Psoas muscle (tissue), 7 donors: ENCODE measurements at regions not wholly inside any gene's neighbourhood (a gene's known extent, or its start where the extent isn't known, plus 50 kb on each side); places are given as distances from the start of the nearest gene placed in this dataset.

Source experiments
- ATAC-seq, 4 donors: fragments of 200-7000 bp; cut with Tn5 transposase; one replicate each; pipeline ENCODE4 v1.9.1; 2020; ENCODE audit warnings: moderate library complexity in 3 of 4, mild to moderate bottlenecking in 2 of 4
- DNase-seq, 2 donors: peaks; one replicate each; pipeline ENCODE4 v3.0.0-alpha.2; 2020
- H3K27ac ChIP-seq: fragments of 200-600 bp; one replicate; pipeline ENCODE4 v1.8.0; 2022
- H3K27me3 ChIP-seq, 3 donors: fragments of 200-600 bp in 1 of 3; one replicate each; pipeline versions ENCODE4 v1.6.1 to v1.8.0; 2013 to 2022; ENCODE audit warnings: low read length in 2 of 3, mild to moderate bottlenecking in 2 of 3, moderate library complexity in 1 of 3; ENCODE audit not compliant: insufficient read depth in 3 of 3
- H3K36me3 ChIP-seq, 2 donors: fragments of 200-600 bp in 1 of 2; one replicate each; pipeline versions ENCODE4 v1.6.1 to v1.8.0; 2013 to 2022; ENCODE audit warnings: low read depth in 1 of 2, mild to moderate bottlenecking in 1 of 2, moderate library complexity in 1 of 2; ENCODE audit not compliant: insufficient read depth in 1 of 2
- H3K4me1 ChIP-seq: fragments of 200-600 bp; one replicate; pipeline ENCODE4 v1.8.0; 2022
- H3K4me3 ChIP-seq: fragments of 200-600 bp; one replicate; pipeline ENCODE4 v1.8.0; 2022; ENCODE audit warnings: mild to moderate bottlenecking
- H3K9me3 ChIP-seq: fragments of 200-600 bp; one replicate; pipeline ENCODE4 v1.8.0; 2022
- WGBS, 3 donors: extraction: QIAGEN DNeasy Blood & Tissue Kit; methylation state at CpG; one replicate each; pipeline versions ENCODE4 v1.1.6 to v1.1.7; 2013; 5-methylcytosine and 5-hydroxymethylcytosine counted together
- intact Hi-C, 2 donors: fragments of 100-400 bp; cut with DNase I; formaldehyde crosslinking; loops; one replicate each; pipeline versions ENCODE4 v1.11.0 to v1.14.2; 2022
- TF ChIP-seq, protein P1 (sequence below): fragments of 200-600 bp; IDR thresholded peaks from one replicate; pipeline ENCODE4 v1.8.0; 2022; ENCODE audit warnings: antibody characterized with exemption
- donor health status: healthy with polysubstance abuse.
- donor health status: DM: no; HTN: no; CAD: no; lungs with moderate emphysema.
- donor health status: Bipolar disorder and iron deficiency.
- donor health status: healthy.
- donor health status: DM: yes; HTN: yes; CAD: no.
- donor health status: DM: no; HTN: no; CAD: no.
- donor health status: DM: yes; HTN: yes; CAD: no.

DNA sequence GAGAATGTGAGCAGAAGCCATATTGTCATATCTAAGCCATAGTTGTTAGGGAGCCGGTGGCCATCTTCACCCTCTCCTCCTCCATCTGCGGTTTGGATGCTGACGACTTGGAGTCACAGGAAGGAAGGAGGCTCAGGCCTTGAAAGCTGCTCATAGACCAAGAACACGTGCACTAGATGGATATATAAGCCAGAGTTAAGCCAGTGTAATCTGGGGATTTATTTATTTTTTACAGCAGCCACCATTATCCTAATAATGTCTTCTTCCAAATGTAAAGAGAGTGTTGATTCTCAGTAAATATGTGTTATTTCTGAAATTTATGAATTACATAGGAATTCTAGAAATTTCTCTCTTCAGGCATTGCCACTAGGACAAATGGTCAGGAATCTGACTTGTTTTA, 689.9 kb downstream of the QKI start:
- H3K4me3 ChIP-seq = no peak overlapping the region
- H3K4me1 ChIP-seq = peaks cover 29% of the 10 kb centered on the region
- intact Hi-C loops = loop anchor here (10.0 kb wide), 3 partner anchors 280 to 1380 kb away; partner anchors contain the start of genes PACRG (in 1 of the 2) and PRKN (in 1 of the 2)
- ATAC-seq (no peak), DNase-seq (no peak)
- TF ChIP-seq, protein P1, sequence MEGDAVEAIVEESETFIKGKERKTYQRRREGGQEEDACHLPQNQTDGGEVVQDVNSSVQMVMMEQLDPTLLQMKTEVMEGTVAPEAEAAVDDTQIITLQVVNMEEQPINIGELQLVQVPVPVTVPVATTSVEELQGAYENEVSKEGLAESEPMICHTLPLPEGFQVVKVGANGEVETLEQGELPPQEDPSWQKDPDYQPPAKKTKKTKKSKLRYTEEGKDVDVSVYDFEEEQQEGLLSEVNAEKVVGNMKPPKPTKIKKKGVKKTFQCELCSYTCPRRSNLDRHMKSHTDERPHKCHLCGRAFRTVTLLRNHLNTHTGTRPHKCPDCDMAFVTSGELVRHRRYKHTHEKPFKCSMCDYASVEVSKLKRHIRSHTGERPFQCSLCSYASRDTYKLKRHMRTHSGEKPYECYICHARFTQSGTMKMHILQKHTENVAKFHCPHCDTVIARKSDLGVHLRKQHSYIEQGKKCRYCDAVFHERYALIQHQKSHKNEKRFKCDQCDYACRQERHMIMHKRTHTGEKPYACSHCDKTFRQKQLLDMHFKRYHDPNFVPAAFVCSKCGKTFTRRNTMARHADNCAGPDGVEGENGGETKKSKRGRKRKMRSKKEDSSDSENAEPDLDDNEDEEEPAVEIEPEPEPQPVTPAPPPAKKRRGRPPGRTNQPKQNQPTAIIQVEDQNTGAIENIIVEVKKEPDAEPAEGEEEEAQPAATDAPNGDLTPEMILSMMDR = no peak
- H3K9me3 ChIP-seq = no peaks in the 10 kb centered on the region
- peak overlapping the region; percentile 3 for H3K27ac ChIP-seq
- H3K27me3 ChIP-seq = no peaks in the 10 kb centered on the region
- no peaks in the 10 kb centered on the region for H3K36me3 ChIP-seq
- whole genome bisulfite sequencing, 3 donors = 95 to 100% (median 95%) methylated on average over 4 of the region's 4 CpGs

DNA sequence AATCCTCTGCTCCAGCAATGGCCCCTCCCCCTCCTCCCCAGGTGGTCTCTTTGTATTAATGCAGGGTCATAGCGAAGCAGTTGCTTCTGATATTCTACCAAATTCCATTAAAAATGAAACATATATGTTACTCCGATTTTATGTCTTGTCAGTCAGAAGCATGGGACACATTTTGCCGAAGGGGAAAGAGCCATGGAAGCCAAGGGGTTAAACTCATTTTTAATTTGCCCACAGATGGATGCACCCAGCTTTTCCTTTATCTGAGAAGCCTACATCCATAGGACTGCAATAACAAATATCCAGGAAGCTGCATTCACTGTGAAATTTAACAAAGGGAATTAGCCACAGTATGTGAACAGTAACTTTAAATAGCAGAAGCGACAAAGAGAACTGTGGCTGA, 688.2 kb downstream of the QKI start:
- intact Hi-C loops = loop anchor here (10.0 kb wide), 3 partner anchors 278 to 1378 kb away; partner anchors contain the start of genes PACRG (in 1 of the 2) and PRKN (in 1 of the 2)
- ATAC-seq = no peak
- peaks cover 36% of the 10 kb centered on the region for H3K4me1 ChIP-seq
- no peak overlapping the region for H3K27ac ChIP-seq
- no peak overlapping the region for H3K4me3 ChIP-seq
- no peaks in the 10 kb centered on the region for H3K36me3 ChIP-seq
- 67 to 77% (median 67%) methylated on average over 4 of the region's 4 CpGs for WGBS, 3 donors
- H3K27me3 ChIP-seq = no peaks in the 10 kb centered on the region
- TF ChIP-seq, protein P1 = no peak
- no peaks in the 10 kb centered on the region for H3K9me3 ChIP-seq
- no peak for DNase-seq

DNA sequence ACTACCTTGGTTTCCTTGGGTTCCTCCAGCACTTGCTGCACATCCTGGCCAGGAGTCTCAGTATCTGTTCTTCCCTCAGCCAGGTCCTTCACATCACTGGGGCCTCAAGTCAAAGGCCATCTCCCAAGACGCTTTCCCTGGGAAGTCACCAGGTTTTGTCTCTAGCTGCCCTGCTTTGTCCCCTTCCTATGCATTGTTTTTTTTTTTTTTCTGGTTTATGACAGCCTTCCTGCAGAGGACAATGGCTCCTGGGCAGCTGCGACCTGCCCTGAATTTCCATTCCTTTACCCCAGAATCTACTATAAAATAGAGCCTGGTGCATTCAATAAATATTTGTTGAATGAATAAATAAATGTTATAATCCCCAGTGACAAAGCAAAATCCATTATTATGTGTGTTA, 687.3 kb downstream of the QKI start:
- H3K27me3 ChIP-seq = no peaks in the 10 kb centered on the region
- WGBS, 3 donors = 83 to 85% (median 84%) methylated on average over 2 of the region's 2 CpGs
- no peaks in the 10 kb centered on the region for H3K9me3 ChIP-seq
- TF ChIP-seq, protein P1 = no peak
- DNase-seq = no peak
- no peak overlapping the region for H3K27ac ChIP-seq
- no peak overlapping the region for H3K4me3 ChIP-seq
- no peak for ATAC-seq
- H3K36me3 ChIP-seq = no peaks in the 10 kb centered on the region
- H3K4me1 ChIP-seq = peaks cover 30% of the 10 kb centered on the region
- intact Hi-C loops = loop anchor here (10.0 kb wide), 3 partner anchors 277 to 1377 kb away; partner anchors contain the start of genes PACRG (in 1 of the 2) and PRKN (in 1 of the 2)

DNA sequence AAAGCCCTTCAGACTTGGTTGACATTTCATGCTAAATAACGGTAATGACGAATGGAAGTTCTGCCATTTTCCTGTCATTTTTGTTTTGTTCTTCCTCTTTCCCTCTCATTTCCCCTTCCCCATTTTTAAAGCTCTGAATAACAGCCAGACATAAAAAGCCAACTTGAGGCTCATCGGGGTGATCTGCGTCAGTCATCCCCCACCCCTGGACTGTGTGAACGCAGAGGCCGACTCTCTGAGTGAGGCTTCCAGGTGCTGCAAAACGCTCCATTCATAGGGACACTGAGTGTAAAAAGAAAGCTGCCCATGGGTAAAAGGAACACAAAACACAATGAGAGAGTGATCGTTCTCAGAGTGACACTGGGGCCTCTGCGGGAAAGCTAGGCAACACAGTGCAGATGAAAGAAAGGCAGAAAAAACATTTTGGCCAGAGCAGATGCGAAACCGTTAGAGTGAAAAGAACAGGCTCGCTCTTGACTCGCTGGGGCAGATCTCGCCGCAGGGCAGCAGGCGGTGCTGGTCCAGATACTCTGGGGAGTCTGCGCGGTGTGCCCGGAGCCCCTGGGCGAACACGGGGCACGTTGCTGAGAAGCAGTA, 684.8 kb downstream of the QKI start:
- H3K4me3 ChIP-seq = peak overlapping the region; percentile 19
- 88 to 90% (median 89%) methylated on average over 22 of the region's 22 CpGs for WGBS, 3 donors
- TF ChIP-seq, protein P1 = no peak
- peak in 1 of 2 donors; percentile 49 for DNase-seq
- peaks cover 30% of the 10 kb centered on the region for H3K4me1 ChIP-seq
- no peaks in the 10 kb centered on the region for H3K9me3 ChIP-seq
- no peaks in the 10 kb centered on the region for H3K27me3 ChIP-seq
- peak; percentile 20 to 46 (median 28) for ATAC-seq
- H3K36me3 ChIP-seq = no peaks in the 10 kb centered on the region
- intact Hi-C loops = loop anchor here in 1 of 2 donors (2.0 to 5.0 kb wide), 2 partner anchors 137 to 682 kb away; no protein-coding TSS in a partner anchor
- peak overlapping the region; percentile 77 for H3K27ac ChIP-seq
